ENCODE measurements at regions not wholly inside any gene's neighbourhood (a gene's known extent, or its start where the extent isn't known, plus 50 kb on each side); places are given as distances from the start of the nearest gene placed in this dataset.

DNA sequence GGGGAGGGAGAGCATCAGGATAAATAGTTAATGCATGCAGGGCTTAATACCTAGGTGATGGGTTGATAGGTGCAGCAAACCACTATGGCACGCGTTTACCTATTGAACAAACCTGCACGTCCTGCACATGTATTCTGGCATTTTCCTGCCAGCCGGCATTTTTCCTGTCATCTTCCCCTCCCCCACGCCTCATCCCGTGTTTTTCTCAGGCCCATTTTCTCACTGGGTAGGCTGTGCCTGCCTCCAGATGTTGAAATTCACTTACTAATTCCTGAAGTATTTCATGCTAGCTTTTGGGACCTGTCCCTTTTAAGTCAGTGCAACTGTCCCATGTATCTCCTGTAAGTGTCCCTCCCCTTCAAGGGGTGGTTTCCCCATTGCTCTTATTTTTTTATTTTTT lies 220.3 kb upstream of the NPY start:
- no peaks in the 10 kb centered on the region for H3K36me3 ChIP-seq (ENCODE audit: insufficient read depth, low read length)
- H3K4me3 ChIP-seq (ENCODE audit: low read length): no peak overlapping the region
- no peaks in the 10 kb centered on the region for H3K27me3 ChIP-seq (ENCODE audit: insufficient read depth, low read depth, low read length)
- no peak overlapping the region for H3K27ac ChIP-seq (ENCODE audit: low read length)
- H3K79me2 ChIP-seq (replicated peaks; ENCODE audit: insufficient read depth, low read length): no peaks in the 10 kb centered on the region
- H2AFZ ChIP-seq (ENCODE audit: low read depth, low read length): no peak overlapping the region
- no peak for TF ChIP-seq RAD21 (conservative IDR thresholded peaks at IDR 0.05)
- no peak for TF ChIP-seq POLR2AphosphoS5 (IDR thresholded peaks at IDR 0.05)
- TF ChIP-seq MXI1 (conservative IDR thresholded peaks at IDR 0.05; ENCODE audit: poor library complexity, severe bottlenecking): no peak
- TF ChIP-seq, protein P1, sequence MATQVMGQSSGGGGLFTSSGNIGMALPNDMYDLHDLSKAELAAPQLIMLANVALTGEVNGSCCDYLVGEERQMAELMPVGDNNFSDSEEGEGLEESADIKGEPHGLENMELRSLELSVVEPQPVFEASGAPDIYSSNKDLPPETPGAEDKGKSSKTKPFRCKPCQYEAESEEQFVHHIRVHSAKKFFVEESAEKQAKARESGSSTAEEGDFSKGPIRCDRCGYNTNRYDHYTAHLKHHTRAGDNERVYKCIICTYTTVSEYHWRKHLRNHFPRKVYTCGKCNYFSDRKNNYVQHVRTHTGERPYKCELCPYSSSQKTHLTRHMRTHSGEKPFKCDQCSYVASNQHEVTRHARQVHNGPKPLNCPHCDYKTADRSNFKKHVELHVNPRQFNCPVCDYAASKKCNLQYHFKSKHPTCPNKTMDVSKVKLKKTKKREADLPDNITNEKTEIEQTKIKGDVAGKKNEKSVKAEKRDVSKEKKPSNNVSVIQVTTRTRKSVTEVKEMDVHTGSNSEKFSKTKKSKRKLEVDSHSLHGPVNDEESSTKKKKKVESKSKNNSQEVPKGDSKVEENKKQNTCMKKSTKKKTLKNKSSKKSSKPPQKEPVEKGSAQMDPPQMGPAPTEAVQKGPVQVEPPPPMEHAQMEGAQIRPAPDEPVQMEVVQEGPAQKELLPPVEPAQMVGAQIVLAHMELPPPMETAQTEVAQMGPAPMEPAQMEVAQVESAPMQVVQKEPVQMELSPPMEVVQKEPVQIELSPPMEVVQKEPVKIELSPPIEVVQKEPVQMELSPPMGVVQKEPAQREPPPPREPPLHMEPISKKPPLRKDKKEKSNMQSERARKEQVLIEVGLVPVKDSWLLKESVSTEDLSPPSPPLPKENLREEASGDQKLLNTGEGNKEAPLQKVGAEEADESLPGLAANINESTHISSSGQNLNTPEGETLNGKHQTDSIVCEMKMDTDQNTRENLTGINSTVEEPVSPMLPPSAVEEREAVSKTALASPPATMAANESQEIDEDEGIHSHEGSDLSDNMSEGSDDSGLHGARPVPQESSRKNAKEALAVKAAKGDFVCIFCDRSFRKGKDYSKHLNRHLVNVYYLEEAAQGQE (IDR thresholded peaks at IDR 0.05; ENCODE audit: borderline replicate concordance): no peak
- TF ChIP-seq TAF1 (IDR thresholded peaks at IDR 0.05; ENCODE audit: low read depth): no peak
- TF ChIP-seq, protein P2, sequence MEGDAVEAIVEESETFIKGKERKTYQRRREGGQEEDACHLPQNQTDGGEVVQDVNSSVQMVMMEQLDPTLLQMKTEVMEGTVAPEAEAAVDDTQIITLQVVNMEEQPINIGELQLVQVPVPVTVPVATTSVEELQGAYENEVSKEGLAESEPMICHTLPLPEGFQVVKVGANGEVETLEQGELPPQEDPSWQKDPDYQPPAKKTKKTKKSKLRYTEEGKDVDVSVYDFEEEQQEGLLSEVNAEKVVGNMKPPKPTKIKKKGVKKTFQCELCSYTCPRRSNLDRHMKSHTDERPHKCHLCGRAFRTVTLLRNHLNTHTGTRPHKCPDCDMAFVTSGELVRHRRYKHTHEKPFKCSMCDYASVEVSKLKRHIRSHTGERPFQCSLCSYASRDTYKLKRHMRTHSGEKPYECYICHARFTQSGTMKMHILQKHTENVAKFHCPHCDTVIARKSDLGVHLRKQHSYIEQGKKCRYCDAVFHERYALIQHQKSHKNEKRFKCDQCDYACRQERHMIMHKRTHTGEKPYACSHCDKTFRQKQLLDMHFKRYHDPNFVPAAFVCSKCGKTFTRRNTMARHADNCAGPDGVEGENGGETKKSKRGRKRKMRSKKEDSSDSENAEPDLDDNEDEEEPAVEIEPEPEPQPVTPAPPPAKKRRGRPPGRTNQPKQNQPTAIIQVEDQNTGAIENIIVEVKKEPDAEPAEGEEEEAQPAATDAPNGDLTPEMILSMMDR (IDR thresholded peaks at IDR 0.05; ENCODE audit: poor library complexity, severe bottlenecking): no peak
- no peak for TF ChIP-seq SMC3 (conservative IDR thresholded peaks at IDR 0.05; ENCODE audit: poor library complexity)
- TF ChIP-seq EZH2 (IDR thresholded peaks at IDR 0.05; ENCODE audit: borderline replicate concordance, insufficient read depth, low read length, poor library complexity, severe bottlenecking): no peak
- no peak for TF ChIP-seq EP300 (conservative IDR thresholded peaks at IDR 0.05; ENCODE audit: poor library complexity, severe bottlenecking)
- H4K20me1 ChIP-seq (ENCODE audit: insufficient read depth): no peaks in the 10 kb centered on the region
- H3K9me2 ChIP-seq (ENCODE audit: insufficient read depth, low read length): no peaks in the 10 kb centered on the region
- H3K4me2 ChIP-seq (ENCODE audit: low read length): no peak overlapping the region
- no peaks in the 10 kb centered on the region for H3K9me3 ChIP-seq (ENCODE audit: low read length)
- no peaks in the 10 kb centered on the region for H3F3A ChIP-seq (ENCODE audit: insufficient read depth, low read length, poor library complexity, severe bottlenecking)
- no peak overlapping the region for H3K9ac ChIP-seq (ENCODE audit: low read length)

DNA sequence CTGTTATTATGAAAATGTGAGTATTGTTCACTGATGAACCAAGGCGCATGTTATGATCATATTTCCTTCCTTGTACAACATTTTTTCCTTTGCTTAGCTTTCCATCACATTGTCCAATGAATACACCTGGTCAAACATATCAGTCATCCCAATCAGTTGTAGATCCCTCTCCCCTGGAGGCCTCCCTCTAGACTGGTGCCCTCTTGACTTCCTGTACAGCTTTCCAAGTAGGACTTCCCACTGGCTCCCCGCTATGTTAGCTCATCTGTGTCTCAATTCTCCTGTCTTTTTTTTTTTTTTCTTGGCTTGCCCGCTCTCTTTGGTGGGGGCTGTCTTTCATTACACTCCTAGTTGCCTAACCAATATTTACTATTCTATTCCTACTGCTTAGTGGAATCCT lies 214.2 kb upstream of the NPY start:
- TF ChIP-seq, protein P2 (IDR thresholded peaks at IDR 0.05; ENCODE audit: poor library complexity, severe bottlenecking): no peak
- no peak for TF ChIP-seq EP300 (conservative IDR thresholded peaks at IDR 0.05; ENCODE audit: poor library complexity, severe bottlenecking)
- H3K27ac ChIP-seq (ENCODE audit: low read length): no peak overlapping the region
- H3K79me2 ChIP-seq (replicated peaks; ENCODE audit: insufficient read depth, low read length): no peaks in the 10 kb centered on the region
- no peaks in the 10 kb centered on the region for H3K9me2 ChIP-seq (ENCODE audit: insufficient read depth, low read length)
- no peaks in the 10 kb centered on the region for H3K9me3 ChIP-seq (ENCODE audit: low read length)
- H4K20me1 ChIP-seq (ENCODE audit: insufficient read depth): no peaks in the 10 kb centered on the region
- H3K27me3 ChIP-seq (ENCODE audit: insufficient read depth, low read depth, low read length): no peaks in the 10 kb centered on the region
- no peak overlapping the region for H2AFZ ChIP-seq (ENCODE audit: low read depth, low read length)
- no peaks in the 10 kb centered on the region for H3K36me3 ChIP-seq (ENCODE audit: insufficient read depth, low read length)
- H3K4me3 ChIP-seq (ENCODE audit: low read length): no peak overlapping the region
- no peak overlapping the region for H3K4me2 ChIP-seq (ENCODE audit: low read length)
- H3F3A ChIP-seq (ENCODE audit: insufficient read depth, low read length, poor library complexity, severe bottlenecking): no peaks in the 10 kb centered on the region
- no peak overlapping the region for H3K9ac ChIP-seq (ENCODE audit: low read length)
